Occipital lobe (tissue), 1 donor: ENCODE measurements at regions not wholly inside any gene's neighbourhood (a gene's known extent, or its start where the extent isn't known, plus 50 kb on each side); places are given as distances from the start of the nearest gene placed in this dataset.
"Not testable (repeated sequence)": the region's sequence is repeated elsewhere in the genome, so short reads cannot be mapped to it uniquely, and the experiment has no call there.

Source experiments
- DNase-seq: peaks from one replicate; lab custom pipeline; 2025; lab: John Stamatoyannopoulos, UW

DNA sequence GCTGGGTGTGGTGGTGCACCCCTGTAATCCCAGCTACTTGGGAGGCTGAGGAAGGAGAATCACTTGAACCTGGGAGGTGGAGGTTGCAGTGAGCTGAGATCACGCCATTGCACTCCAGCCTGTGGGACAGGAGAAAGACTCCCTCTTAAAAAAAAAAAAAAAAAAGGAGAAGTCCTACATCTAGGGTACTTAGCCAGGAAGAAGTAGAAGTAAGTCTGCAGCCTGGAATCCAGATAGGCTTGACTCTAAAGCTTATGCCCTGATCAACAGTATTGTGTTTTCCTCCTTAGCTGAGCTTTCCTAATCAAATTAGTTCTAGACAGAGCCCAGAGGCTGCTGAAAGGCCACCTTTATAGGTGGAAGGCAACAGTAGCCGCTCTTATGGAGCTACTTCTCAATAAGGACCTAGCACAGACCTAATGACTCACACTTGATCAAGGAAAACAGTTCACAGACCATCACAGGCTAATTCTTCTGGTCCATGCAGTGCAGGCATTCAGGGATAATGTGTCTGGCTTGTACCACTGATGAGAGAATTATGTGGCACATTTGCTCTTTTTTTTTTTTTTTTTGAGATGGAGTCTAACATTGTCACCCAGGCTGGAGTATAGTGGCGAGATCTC lies 105.5 kb upstream of the KLF4 start:
- no peak for DNase-seq

DNA sequence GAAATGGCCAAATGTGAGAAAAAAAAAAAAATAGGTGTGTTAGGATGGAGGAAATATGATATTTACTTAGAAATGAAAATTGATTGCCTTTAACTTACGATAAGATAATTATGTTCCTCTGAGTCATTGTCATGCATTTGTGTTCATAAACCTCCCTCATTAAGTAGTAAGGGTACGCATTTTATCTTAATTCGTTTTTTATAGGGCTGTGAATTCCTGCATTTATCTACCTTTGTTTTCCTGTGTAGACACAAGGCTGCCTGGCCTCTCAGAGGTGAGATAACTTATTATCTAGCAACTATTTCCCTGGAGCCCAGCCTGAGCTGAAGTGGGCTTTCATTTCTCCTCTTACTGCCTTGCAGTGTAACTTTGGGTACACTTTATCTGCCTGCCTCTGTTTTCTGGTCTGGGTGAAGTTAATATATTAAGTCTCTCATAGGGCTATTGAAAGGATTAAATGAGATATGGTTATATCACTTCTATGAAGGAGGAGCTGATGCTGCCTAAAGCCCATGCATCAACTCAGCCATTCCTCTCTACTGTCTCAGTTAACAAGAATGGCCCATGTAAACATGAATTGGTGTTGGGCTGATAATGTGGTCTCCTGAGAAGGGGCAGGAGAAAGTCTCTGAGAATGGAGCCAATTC lies 103.8 kb upstream of the KLF4 start:
- no peak for DNase-seq

DNA sequence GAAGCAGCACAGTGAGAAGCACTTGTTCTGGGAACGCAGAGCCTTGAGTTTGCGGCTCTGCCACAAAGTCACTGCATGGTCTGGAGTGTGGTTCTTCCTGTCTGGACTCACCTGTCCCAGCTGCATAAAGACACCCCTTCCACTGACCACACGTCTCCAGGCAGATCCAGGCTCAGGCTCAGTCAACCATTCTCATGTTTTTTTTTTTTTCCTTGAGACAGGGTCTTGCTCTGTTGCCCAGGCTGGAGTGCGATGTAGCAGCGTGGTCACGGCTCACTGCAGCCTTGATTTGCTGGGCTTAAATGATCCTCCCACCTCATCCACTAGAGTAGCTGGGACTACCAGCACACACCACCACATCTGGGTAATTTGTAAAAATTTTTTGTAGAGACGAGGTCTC lies 102.9 kb upstream of the KLF4 start:
- DNase-seq: no peak

DNA sequence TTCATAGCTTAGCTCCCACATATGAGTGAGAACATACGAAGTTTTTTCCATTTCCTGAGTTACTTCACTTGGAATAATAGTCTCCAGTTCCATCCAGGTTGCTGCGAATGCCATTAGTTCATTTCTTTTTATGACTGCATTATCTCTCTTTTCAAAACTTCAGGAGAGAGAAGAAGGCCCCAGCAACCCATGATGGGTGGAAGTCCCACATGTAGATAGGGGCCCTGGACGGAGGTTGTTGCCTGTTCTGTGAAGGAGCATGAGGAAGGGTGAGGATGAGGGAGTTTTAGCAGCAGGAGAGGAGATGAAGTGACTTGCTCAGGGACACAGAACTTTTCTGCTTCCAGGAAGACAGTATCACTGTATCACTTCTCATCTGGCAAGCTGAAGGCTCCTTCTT lies 102.2 kb upstream of the KLF4 start:
- no peak for DNase-seq

DNA sequence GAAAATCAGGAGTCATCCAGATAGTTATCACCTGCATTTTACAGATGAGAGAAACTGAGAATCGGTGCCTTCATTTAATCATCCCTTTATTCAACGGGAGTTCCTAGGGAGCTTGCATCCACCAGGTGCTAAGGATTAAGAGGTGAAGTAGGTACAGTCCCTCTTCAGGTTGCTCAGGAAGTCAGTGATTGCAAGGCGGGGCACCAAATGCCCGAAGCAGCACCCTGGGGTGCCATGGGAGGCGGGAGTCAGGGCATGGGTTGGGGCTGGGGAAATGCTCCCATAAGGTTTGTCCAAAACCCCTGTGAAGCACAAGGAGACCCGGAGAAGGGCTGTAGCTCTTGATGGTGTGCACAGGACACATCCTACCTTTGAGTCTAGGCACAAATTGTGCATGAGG lies 98.8 kb upstream of the KLF4 start:
- DNase-seq: no peak

DNA sequence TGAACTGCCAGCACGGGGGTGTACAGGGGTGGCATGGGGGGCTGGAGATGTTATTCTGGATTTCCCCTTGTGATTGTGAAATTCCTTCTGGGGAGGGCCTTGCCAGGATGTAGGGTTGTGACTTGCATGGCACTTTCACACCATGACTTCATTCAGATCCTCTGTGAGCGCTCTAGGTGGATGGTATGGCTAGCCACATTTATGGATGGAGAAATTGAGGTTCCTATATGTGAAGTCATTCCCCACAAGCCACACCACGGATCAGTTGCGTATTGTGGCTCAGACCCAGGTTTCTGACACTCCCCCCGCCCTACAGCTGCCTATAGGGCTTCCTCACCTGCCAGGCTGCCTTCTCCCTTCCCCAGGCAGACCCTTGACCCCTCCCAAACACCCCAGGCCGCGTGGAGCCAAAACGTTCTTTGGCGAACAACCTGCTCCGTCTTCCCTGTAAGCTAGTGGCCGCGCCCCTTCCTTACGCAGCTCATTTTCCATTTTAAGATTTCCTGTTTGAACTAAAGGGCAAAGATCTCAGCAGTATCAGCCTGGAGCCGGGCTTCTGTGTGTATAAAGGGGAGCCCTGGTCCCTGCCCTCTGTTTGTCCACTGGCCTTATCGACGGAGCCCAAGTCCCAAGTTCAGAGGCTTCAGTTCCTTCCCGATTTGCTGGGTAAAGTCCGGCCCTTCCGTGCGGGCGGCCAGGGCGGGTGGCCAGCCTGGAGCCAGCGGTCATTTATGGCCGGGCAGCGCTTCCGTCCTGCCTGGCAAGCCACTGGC lies 97.8 kb upstream of the KLF4 start:
- DNase-seq: no peak

DNA sequence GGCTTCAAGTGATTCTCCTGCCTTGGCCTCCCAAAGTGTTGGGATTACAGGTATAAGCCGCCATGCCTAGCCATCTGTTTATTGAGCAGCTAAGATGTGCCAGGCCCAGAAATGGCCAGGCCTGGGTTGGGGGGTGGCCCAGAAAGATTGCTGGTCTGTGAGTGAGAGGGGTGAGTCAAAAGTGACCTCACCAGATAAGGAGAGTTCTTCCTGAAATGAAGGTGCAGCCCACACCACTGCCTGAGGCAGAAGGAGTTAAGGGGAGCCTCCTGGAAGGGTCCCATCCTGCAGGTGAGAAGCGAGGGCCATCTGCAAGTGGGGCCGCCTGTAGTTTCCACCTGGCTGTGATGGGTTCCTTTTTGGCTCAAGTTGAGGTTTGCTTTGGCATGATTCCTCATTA lies 96.9 kb upstream of the KLF4 start:
- DNase-seq: no peak

DNA sequence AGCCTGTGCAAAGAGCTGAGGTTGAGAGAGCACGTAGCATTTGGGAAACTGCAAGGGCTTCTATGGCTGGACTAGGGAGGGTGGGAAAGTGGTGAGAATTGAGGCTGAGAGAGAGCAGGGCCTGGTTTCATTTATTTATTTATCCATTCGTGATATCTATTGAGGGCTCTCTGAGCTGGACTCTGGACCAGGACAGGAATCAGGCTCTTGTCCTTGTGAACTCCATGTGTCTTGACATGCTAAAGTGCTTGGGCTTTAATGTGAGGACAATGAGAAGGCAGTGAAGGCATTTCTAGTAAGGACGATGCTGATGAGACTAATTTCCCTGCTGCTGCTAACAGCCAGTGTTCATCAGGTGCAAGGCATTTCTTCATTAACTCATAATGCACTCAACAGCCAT lies 95.9 kb upstream of the KLF4 start:
- DNase-seq: no peak

DNA sequence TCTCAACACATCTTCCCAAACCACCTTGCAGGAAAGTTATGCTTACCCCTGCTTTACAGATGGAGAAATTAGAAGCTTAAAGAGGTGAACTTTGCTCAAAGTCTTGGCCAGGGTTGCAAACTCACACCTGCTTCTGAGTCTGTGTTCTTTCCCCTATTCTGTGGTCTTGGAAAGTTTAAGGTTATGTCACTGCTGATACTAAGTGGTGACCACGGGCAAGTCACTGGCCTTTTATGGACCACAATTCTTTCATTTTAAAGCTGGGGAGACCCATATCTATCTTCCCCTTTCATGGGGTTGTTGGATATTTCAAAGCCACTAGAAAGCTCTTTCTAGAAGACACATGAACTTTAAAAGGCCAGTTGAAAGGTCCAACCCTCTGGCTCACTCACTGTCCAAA lies 95.4 kb upstream of the KLF4 start:
- no peak for DNase-seq

DNA sequence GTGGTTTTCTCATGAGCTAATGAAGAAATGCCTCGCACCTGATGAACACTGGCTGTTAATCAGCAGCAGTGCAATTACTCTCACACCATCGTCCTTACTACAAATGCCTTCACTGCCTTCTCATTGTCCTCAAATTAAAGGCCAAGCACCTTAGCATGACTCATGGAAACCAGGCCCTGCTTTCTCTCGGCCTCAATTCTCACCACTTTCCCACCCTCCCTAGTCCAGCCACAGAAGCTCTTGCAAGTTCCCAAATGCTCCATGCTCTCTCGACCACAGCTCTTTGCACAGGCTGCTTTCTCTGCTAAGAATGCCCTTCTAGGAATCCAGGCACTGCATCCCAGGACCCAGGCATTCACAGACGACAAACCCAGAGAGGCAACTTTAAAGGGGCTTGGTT lies 94.6 kb upstream of the KLF4 start:
- no peak for DNase-seq

DNA sequence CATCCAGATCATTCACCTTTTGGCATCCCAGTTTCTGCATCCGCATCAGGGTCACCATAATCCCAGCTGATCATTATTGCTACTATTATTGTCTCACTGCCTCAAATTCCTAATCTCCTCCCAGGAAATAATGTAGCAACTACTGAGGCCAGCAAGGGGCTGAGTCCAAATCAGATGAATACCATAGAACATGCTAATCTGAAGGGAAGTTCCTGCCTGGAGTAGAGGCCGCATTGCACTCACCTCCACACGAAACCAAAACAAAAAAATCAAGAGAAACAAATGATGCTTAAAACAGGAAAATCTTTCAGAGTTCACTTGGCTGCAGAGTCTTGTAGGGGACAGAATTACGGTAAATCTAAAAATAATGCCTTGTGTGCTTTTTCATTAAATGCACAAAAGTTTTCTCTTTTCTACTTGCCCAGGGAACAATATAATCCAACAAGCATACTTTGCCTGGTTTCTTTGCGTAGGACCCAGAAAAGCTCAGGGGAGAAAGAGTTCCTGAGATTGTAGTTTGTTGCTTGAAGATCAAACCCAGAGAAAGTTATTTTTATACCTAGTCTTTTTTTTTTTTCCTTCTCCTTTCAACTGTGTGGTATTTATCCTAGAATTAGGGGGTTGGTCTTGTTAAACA lies 87.7 kb upstream of the KLF4 start:
- no peak for DNase-seq

DNA sequence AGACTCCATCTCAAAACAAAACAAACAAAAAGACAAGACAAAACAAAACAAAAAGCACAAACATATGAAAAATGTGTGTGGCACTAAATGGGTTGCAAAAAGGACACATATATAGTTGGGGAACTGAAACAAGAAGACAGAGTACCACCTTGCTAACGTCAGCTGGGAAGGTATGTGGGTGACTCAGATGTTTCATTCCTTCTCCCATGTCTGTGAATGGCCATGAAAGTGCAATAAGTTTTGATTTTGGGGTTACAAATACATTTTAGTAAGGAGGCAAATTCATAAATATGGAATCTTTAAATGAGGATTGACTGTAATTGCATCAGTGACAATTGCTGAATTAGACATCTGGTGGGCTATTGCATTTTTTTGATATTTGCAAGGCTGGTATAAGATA lies 81.6 kb upstream of the KLF4 start:
- no peak for DNase-seq

DNA sequence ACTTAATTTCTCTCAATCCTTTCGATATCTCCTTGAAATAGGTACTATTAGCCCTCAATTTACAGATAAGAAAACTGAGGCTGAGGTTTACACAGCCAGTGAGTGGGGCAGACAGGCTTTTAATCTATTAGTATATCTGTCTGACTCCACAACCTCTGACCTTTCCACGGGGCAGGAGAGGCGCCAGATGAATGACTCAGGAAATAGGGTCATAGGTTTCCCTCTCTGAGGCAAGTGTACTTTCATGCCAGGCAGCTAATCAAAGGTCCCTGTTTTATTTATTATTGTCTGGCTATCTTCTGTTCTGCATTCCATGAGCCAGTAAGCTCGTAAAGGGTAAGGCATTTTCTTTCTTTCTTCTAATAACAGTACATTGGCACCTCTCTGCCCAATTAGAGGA lies 79.6 kb upstream of the KLF4 start:
- no peak for DNase-seq

DNA sequence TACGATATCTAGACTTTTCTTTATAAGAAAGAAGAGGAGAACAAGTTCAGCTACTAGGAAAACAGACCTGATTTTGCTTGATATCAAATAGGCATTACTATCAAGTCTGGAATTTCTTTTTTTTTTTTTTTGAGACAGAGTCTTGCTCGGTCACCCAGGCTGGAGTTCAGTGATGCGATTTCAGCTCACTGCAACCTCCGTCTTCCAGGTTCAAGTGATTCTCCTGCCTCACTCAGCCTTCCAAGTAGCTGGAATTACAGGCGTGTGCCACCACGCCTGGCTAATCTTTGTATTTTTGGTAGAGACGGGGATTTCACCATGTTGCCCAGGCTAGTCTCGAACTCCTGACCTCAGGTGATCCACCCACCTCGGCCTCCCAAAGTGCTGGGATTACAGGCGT lies 78.8 kb upstream of the KLF4 start:
- not testable (repeated sequence) for DNase-seq

DNA sequence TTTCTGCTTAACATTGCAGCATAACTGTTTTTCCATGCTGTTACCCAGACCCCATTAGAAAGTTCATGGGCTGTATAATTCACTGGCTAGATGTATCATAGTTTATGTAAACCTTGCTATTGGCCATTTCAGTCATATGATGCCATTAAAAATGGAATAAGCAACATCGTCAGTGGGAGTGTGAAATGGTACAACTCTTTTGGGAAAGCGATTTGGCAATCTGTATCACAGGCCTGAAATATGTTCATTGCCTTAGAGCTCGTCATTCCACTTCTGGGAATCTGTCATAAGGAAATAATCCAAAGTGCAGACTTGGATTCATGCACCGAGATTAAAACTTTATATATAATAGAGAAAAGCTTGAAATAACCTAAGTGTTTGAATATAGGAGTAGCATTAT lies 77.9 kb upstream of the KLF4 start:
- DNase-seq: no peak

DNA sequence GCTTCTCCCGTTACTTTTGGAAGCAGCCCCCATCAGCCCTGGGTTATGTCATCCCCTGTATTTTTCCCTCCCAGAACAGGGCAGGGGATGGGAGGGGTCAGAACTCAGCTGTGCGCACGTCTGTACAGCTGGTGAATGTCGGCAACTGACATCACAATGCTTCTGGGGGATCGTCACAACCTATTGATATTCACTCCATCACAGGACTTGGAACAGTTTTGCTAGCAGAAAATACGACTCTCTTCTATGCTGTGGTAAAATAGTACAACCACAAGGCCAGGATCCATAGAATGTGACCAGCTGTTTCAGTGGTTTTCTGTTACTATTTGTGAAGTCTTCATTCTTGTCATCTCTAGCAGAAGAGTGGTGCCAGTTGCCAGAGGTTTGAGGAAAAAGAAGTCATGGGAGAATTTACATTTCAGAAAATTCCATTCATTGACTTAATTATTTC lies 77.1 kb upstream of the KLF4 start:
- DNase-seq: no peak

DNA sequence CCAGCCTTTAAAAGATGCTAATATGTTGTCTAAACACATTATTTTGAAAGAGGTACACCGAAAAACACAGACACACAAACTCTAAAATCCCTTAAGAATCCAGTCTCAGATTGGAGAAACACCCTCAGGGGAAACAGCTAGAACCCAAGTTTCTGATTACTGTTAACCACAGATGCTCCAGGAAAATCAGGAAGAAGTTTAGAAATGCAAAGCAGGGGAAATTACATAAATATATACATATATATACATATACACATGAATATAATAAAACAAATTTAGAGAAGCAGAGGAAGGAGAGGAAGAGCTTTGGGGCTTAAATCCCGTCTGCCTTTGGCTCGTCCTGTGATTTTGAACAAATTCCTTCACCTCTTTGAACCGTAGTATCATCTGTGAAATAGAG lies 73.2 kb upstream of the KLF4 start:
- DNase-seq: no peak

DNA sequence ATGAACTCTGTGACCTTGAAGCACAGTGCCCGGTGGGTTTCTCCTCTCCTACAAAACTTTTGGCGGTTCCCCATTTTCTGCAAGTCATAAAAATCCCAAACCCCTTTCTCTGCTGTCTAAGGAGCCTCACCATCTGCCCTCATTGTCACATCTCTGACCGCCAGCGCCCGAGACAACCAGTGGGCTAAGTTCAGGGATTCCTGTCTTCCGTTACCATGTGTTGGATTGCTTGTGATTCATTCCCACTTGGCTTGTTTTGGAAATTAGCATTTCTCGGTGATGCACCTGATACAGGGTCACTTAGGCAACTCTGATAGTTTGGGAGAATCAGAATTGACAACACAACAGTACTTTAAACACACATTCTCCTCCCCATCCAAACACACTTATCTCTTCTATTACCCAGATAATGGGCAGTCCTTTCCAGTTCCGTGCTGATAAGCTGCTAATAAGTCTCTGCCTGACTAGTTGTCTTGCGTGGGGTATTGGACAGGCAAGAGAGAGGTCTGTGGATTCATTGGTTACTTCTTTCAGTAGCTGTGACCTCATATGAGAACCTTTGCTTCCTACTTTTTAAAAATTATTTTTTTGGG lies 70.0 kb upstream of the KLF4 start:
- DNase-seq: no peak

DNA sequence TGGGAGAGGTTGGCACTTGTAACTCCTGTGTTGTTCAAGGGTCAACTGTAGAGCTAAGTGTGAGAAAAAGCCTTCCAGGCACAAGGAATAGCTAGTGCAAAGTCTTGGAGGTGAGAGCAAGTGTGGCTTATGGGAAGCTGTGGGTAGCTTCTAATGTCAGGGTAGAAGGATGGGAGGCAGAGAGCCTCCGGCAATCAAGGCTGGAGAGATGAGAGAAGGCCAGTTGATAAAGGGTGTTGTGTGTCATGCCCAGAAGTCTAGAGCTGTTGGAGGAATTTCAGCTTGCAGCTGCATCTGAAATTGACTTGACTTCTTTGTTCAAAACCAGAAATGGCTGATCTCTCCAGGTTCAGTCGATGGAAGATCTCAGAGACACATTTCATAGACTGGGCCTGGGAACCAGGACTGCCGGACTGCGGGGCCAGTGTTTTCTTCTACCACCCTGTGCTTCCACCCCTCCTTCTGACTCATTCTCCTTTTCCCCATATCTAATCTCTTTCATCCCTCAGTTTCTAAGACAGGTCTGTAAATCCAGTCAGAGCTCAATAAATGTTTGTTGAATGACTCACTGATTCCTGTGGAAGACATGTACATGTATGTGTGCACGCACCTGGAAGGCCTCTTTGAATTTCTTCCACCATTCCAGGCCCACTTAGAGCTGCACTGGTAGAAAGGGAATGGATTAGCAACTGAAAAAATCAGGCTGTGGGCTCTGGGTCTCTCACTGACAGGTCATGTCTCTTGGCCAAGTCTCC lies 67.8 kb upstream of the KLF4 start:
- no peak for DNase-seq

DNA sequence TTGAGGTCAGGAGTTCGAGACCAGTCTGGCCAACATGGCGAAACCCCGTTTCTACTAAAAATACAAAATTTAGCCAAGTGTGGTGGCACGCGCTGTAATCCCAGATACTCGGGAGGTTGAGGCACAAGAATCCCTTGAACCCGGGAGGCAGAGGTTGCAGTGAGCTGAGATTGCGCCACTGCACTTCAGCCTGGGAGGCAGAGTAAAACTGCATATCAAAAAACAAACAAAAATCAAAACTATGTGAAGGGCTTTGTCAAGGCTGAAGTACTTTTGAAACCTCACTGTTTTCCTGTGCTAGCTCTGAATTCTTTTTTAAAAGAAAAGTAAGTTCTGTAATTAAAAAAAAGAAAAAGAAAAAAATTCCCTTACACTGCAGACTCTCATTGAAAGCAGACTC lies 65.1 kb upstream of the KLF4 start:
- no peak for DNase-seq
